DMS153 treated with DMSO at 0.1 percent for 48 hours (cell line): ENCODE measurements at regions not wholly inside any gene's neighbourhood (a gene's known extent, or its start where the extent isn't known, plus 50 kb on each side); places are given as distances from the start of the nearest gene placed in this dataset.
"Not testable (repeated sequence)": the region's sequence is repeated elsewhere in the genome, so short reads cannot be mapped to it uniquely, and the experiment has no call there.

Experiments
- DNase-seq: peaks from one replicate; lab custom pipeline; 2025; ENCODE audit not compliant: unreplicated experiment; lab: John Stamatoyannopoulos, UW

DNA sequence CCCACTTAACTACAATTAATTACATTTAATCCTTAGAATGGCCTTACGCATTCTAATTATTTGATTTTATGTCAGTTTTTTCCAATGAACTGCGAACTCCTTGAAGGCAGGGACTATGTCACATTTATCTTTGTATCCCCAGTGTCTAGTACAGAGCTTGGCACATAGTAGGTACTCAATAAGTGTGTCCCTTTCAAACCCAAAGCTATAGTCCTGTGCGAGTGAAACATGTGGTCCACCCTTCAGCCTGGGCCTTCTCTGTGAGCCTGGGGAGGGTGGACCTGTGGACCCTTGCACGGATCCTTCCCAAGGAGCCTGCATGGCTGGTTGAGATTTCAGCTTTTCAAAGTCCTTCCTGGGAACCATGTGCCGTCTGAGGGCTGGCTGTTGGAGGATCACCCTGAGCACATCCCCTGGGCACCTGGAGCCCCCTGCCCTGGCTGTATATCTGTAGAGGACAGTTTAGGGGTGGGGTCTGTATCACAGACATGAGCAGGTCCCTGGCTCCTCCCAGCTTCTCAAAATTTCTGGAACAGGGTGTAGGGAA, 103.1 kb downstream of the IER5 start:
- no peak for DNase-seq

- no peak for DNase-seq
These were observed 103.8 kb downstream of the IER5 start for GRCh38 chr1:181192316-181192715.

DNA sequence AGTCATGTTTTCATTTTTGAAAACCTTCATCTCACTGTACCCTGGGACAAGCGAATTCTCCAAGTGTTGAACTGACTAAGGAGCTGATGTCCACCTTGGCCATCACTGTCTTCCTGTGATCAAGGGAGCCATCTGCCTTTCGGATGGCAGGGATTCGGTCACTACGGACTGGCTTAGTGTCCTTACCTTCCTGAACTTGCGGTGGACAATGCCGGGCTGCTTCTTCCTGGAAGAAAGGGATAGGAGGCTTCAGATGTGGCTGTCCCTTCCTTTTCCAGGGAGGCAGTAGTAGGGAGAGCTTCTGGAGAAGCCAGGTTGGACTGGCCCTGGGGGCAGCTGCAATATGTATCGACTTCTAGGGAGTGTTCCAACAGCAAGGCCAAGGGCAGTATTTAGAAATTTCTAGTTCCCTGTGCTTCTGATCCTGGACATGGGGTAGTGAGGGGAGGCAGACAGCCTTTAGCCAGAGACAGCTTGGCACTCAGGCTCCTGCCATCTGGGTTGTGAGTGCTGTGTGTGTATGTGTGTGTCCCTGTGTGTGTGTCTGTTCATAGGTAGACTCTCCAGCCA, 114.6 kb downstream of the IER5 start:
- no peak for DNase-seq

GRCh38 chr1:181204530-181204929, 116.0 kb downstream of the IER5 start:
- DNase-seq: no peak

- DNase-seq: no peak
These were observed 117.4 kb downstream of the IER5 start for GRCh38 chr1:181205901-181206300.

- no peak for DNase-seq
These were observed 118.0 kb downstream of the IER5 start for GRCh38 chr1:181206513-181206912.

GRCh38 chr1:181206979-181207790, 118.7 kb downstream of the IER5 start:
- no peak for DNase-seq

DNA sequence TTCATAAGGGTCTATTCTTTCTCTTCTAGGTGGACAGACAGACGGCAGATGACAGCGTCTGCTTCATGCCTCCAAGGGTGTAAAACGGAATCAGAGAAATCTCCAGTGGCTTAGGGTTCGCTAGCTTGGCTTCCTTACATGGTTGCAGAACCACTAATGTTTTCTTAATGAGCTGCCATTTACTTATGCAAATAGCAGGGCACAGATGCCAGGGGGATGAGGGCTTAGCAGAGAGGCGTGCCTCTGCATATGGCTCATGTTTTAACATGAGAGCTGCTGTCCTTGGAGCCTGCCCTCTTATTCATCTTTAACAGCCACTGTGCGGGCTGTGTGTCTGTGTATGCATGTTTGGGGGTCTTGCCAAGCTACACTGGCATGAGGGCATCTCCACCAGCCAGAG, 119.6 kb downstream of the IER5 start:
- DNase-seq: no peak

- DNase-seq: no peak
These were observed 120.5 kb downstream of the IER5 start for GRCh38 chr1:181208967-181209366.

DNA sequence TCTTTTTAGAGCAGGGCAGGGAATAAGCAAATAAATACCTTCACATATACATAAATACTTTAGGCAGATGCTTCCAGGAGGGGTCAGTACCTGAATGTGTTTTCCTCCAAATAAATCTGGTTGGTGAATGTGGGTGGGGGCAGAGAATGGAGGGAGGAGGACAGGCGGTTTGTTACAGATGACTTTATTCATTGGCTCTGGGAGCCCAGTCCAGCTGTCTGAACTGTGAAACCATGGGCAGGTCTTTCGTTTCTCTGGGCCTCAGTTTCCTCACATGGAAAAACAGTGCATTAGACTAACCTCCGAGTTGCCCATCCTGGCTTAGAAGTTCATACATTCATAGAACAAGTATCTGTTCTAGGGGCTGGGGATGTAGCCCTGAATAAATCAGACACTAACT, 124.6 kb downstream of the IER5 start:
- no peak for DNase-seq

DNA sequence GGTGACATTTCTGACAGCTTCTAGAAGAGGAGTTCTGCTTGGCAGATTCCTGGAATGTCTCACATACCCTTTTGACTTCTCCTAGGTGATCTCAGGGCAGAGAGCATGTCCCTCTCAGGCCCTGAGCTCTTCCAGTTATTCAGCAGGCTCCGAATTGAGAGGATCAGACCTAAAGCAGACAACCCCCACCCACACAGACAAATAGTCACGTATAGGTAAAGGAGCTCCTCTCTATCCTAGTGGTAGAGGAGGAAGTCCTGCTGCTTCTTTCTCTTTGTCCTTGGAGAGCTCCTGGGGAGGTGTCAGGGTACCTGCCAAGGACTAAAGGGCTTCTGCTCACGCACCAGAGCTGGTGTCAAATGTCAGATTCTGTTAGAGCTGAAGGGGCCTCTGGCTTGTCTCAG, 128.1 kb downstream of the IER5 start:
- no peak for DNase-seq

GRCh38 chr1:181219938-181220337, 131.4 kb downstream of the IER5 start:
- no peak for DNase-seq

DNA sequence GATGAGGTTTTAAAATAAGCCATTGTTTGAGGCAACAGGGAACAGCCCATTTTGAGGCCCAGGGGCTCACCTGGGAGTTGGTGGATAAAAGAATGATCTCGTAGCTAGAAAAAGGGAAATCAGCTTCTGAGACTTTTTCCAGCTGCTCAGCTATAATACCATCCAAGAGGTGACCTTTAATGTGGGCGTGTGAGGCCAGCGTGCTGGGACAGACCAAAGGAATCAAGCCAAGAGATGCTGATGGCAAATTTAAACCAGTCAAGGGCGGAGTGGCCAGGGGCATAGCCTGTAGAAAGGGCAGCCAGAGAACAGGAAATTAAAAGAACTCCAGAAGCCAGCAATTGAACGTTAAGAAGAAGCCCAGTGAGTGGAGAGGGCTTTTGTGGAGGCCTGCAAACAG, 132.6 kb downstream of the IER5 start:
- DNase-seq: no peak

GRCh38 chr1:181222972-181223505, 134.5 kb downstream of the IER5 start:
- no peak for DNase-seq

DNA sequence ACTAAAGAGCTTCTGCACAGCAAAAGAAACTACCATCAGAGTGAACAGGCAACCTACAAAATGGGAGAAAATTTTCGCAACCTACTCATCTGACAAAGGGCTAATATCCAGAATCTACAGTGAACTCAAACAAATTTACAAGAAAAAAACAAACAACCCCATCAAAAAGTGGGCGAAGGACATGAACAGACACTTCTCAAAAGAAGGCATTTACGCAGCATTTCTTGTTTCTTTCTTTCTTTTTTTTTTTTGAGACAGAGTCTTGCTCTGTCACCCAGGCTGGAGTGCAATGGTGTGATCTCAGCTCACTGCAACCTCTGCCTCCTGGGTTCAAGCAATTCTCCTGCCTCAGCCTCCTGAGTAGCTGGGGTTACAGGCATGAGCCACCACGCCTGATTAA, 138.2 kb downstream of the IER5 start:
- DNase-seq: not testable (repeated sequence)

DNA sequence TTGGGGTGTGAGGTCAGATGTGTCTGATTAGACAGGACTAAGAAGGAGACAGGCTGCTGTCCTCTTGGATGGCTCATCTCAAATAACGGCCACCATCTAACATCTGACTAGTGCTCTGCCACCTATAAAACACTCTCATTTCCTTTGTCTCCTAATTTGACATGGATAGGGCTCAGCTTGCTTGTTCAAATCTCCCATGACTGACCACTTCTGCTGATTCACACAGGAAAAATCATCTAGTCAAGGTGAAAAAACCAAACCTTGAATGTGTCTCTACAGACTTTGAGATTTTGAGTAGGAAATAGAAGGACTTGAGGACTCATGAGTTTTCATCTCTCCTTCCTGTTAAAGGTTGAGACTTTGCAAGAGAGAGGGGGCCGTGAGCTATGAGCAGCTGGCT, 150.6 kb downstream of the IER5 start:
- DNase-seq: no peak

DNA sequence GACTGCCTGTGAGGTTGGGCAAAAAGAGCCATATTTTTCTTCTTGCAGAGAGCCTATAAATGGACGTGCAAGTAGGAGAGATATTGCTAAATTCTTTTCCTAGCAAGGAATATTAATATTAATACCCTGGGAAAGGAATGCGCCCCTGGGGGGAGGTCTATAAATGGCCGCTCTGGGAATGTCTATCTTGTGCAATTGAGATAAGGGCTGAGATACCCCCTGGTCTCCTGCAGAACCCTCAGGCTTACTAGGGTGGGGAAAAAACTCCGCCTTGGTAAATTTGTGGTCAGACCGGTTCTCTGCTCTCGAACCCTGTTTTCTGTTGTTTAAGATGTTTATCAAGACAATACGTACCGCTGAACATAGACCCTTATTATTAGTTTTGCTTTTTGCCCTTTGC, 157.8 kb downstream of the IER5 start:
- DNase-seq: not testable (repeated sequence)

DNA sequence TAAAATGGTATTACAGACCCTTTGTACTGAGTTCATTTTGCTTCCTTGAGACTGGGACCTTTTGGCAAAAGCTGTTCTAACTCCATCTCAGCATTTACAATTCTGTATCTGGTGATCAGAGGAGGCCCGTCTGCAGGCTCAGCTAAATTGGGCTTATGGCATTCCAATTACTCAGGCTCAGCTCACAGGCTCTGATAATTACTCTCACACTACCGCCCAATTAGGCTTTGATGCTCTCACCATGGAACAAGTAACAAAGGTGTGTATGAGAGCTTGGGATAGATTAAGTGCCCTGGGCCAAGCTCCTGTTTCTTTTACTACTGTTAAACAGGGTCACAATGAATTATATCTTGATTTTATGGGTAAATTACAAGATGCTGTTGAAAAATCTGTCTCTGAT, 159.9 kb downstream of the IER5 start:
- not testable (repeated sequence) for DNase-seq

DNA sequence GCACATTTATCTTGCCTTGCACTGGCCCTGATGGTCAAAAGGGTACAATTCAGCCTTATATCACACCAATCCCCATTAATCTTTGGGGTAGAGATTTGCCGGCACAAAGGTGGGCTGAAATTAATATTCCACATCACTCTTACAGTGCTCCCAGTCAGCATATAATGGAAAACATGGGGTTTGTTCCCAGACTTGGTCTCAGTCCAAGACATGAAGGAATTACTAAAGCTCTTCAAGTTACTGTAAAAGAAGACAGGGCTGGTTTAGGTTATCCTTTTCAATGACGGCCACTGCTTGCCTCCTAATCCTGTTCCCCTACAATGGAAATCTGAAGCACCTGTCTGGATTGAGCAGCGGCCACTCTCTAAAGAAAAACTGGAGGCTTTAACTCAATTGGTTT, 160.7 kb downstream of the IER5 start:
- DNase-seq: no peak

- no peak for DNase-seq
These were observed 161.5 kb downstream of the IER5 start for GRCh38 chr1:181250038-181250437.

DNA sequence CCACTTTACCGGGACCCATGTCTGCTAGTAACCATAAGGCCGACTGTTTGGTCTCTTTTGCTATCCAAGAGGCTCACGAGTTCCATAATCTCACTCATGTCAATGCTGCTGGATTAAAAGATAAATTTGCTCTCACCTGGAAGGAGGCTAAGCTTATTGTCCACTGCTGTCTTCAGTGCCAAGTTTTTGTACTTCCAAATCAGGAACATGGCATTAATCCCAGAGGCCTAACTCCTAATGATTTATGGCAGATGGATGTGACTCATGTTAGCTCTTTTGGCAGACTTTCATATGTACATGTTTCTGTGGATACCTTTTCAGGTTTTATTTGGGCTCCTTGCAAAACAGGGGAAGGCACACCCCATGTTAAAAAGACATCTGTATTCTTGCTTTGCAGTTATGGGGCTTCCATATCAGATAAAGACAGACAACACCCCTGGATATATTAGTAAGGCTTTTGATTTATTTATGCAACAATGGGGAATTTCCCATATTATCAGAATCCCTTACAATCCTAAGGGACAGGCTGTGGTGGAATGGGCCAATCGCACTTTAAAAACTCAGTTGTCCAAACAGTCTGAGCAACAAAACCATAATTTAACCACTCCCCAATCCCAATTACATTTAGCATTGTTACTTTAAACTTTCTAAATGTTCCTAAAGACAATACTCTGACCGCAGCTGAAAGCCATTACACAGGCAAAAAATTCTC, 162.7 kb downstream of the IER5 start:
- no peak for DNase-seq

- DNase-seq: no peak
These were observed 163.2 kb downstream of the IER5 start for GRCh38 chr1:181251713-181252075.
